ENCODE measurements at regions not wholly inside any gene's neighbourhood (a gene's known extent, or its start where the extent isn't known, plus 50 kb on each side); places are given as distances from the start of the nearest gene placed in this dataset.

- Mint-ChIP-seq H3K27me3 (no peaks in the 10 kb centered on the region), H3K9me3 (no peaks in the 10 kb centered on the region), H3K4me3 (no peak overlapping the region), H3K27ac (no peak overlapping the region), H3K4me1 (no peaks in the 10 kb centered on the region), H3K36me3 (ENCODE audit: low read depth) (no peaks in the 10 kb centered on the region)
- TF ChIP-seq, protein P1, sequence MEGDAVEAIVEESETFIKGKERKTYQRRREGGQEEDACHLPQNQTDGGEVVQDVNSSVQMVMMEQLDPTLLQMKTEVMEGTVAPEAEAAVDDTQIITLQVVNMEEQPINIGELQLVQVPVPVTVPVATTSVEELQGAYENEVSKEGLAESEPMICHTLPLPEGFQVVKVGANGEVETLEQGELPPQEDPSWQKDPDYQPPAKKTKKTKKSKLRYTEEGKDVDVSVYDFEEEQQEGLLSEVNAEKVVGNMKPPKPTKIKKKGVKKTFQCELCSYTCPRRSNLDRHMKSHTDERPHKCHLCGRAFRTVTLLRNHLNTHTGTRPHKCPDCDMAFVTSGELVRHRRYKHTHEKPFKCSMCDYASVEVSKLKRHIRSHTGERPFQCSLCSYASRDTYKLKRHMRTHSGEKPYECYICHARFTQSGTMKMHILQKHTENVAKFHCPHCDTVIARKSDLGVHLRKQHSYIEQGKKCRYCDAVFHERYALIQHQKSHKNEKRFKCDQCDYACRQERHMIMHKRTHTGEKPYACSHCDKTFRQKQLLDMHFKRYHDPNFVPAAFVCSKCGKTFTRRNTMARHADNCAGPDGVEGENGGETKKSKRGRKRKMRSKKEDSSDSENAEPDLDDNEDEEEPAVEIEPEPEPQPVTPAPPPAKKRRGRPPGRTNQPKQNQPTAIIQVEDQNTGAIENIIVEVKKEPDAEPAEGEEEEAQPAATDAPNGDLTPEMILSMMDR (IDR thresholded peaks at IDR 0.05) = no peak
- intact Hi-C loops (cut with micrococcal nuclease) = no loop called here
- ChIA-PET CTCF (no interaction called here), POLR2A (interaction anchor here (0.5 kb wide), 1 partner anchor 12 kb away, joined by 5 read pairs; no protein-coding TSS in a partner anchor)
- ATAC-seq (ENCODE audit: low read depth) (no peak), DNase-seq (no peak)
These were observed 1542.8 kb downstream of the EFNA5 start for GRCh38 chr5:106127985-106128384.

DNA sequence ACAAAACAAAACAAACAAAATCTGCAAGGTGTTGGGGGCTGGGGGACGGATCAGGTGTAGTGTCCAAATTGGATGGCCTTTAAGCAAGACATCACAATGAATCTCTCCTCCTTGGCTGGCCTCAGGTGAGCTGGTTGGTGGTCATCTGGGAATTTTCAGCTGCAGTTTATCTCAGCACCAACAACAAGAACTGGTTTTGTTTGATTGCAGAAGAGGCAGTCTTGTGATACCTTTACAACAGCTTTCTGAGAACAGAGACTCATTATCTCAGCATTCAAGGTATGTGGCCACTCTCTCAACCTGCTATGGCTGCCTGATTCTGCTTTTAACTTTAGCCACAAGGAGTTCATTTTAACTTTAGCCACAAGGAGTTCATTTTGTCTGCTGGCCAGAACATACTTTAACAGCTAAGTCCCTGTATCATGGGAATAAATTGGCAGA is 1543.4 kb downstream of the EFNA5 start:
- Mint-ChIP-seq H3K27me3 (no peaks in the 10 kb centered on the region), H3K4me1 (no peaks in the 10 kb centered on the region), H3K4me3 (no peak overlapping the region), H3K9me3 (no peaks in the 10 kb centered on the region), H3K36me3 (ENCODE audit: low read depth) (no peaks in the 10 kb centered on the region), H3K27ac (no peak overlapping the region)
- ATAC-seq (ENCODE audit: low read depth) = no peak
- no peak for DNase-seq
- ChIA-PET POLR2A (interaction anchor here (0.5 kb wide), 1 partner anchor 12 kb away, joined by 5 read pairs; no protein-coding TSS in a partner anchor), CTCF (no interaction called here)
- TF ChIP-seq, protein P1 (IDR thresholded peaks at IDR 0.05) = no peak
- intact Hi-C loops (cut with micrococcal nuclease) = no loop called here

DNA sequence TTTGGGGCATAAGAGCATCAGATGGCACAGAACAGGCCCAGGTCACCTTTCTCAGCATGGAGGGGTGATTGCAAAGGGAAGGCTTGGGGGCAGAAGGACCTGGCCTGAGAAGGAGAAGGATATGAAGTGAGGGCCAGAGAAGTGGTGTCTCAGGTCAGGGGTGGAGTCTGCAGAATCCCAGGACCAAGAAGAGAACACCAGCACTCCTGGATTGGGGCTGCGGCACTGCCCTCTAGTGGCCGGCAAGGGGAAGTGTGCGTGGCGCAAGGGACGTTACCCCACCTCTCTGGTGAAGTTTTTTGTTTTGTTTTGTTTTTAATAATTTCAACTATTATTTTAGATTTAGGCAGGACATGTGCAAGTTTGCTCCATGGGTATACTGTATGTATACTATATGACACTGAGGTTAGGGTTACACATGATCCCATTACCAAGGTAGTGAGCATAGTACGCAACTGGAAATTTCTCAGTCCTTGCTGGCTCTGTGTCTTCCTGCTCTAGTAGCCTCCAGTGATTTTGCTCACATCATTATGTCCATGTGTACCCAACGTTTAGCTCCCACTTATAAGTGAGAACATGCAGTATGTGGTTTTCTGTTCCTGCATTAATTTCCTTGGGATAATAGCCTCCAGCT is 1548.6 kb downstream of the EFNA5 start:
- Mint-ChIP-seq H3K27ac (no peak overlapping the region), H3K4me3 (no peak overlapping the region), H3K9me3 (peaks cover 3% of the 10 kb centered on the region), H3K36me3 (ENCODE audit: low read depth) (no peaks in the 10 kb centered on the region), H3K4me1 (no peaks in the 10 kb centered on the region), H3K27me3 (no peaks in the 10 kb centered on the region)
- TF ChIP-seq, protein P1 (IDR thresholded peaks at IDR 0.05) = no peak
- ATAC-seq (ENCODE audit: low read depth) (no peak), DNase-seq (no peak)
- intact Hi-C loops (cut with micrococcal nuclease) = no loop called here
- POLR2A ChIA-PET = no interaction called here
- CTCF ChIA-PET = no interaction called here

- Mint-ChIP-seq H3K9me3 (peaks cover 6% of the 10 kb centered on the region), H3K4me3 (no peak overlapping the region), H3K27ac (no peak overlapping the region), H3K36me3 (ENCODE audit: low read depth) (no peaks in the 10 kb centered on the region), H3K4me1 (no peaks in the 10 kb centered on the region), H3K27me3 (no peaks in the 10 kb centered on the region)
- DNase-seq (no peak), ATAC-seq (ENCODE audit: low read depth) (no peak)
- ChIA-PET CTCF (no interaction called here), POLR2A (no interaction called here)
- TF ChIP-seq, protein P1 (IDR thresholded peaks at IDR 0.05) = no peak
- intact Hi-C loops (cut with micrococcal nuclease) = no loop called here
These were observed 1554.1 kb downstream of the EFNA5 start for GRCh38 chr5:106116682-106117081.

DNA sequence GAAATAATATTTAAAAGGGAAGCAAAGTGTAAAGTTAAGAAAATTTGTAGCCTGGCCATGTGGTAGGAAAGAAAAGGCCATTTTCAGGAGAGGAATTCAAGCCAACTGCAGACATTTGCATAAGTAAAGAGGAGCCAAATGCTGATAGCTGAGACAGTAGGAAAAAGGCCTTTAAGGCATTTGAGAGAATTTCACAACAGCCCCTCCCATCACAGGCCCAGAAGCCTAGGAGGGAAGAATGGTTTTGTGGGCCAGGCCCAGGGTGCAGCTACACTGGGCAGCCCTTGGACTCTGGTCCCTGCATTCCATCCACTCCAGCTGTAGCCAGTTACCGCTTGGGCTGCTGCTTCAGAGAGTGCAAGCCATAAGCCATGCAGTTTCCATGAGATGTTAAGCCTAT is 1556.8 kb downstream of the EFNA5 start:
- Mint-ChIP-seq H3K4me3 (no peak overlapping the region), H3K9me3 (peaks cover 5% of the 10 kb centered on the region)
- CTCF ChIA-PET = no interaction called here

More for the DNA sequence above, 1556.8 kb downstream of the EFNA5 start:
- H3K36me3 Mint-ChIP-seq (ENCODE audit: low read depth) = no peaks in the 10 kb centered on the region
- no peak for DNase-seq
- H3K27ac Mint-ChIP-seq = no peak overlapping the region
- no peaks in the 10 kb centered on the region for H3K4me1 Mint-ChIP-seq
- intact Hi-C loops (cut with micrococcal nuclease) = no loop called here
- TF ChIP-seq, protein P1 (IDR thresholded peaks at IDR 0.05) = no peak
- POLR2A ChIA-PET = no interaction called here
- no peak for ATAC-seq (ENCODE audit: low read depth)
- H3K27me3 Mint-ChIP-seq = no peaks in the 10 kb centered on the region

Data from activated B cell treated with CpG ODN at 0.5 μM for 24 hours (primary cell).